Breast epithelium (tissue), 3 donors: ENCODE measurements at regions not wholly inside any gene's neighbourhood (a gene's known extent, or its start where the extent isn't known, plus 50 kb on each side); places are given as distances from the start of the nearest gene placed in this dataset.

Experiments used
- CTCF ChIP-seq, 3 donors: fragments of 450-650 bp; IDR thresholded peaks; one replicate each; pipeline ENCODE4 v1.5.1; 2016 to 2017; ENCODE audit warnings: antibody characterized with exemption in 3 of 3, mild to moderate bottlenecking in 3 of 3, moderate library complexity in 3 of 3
- POLR2A ChIP-seq: fragments of 450-650 bp; IDR thresholded peaks from one replicate; pipeline ENCODE4 v1.6.1; 2016; ENCODE audit warnings: antibody characterized with exemption, mild to moderate bottlenecking, moderate library complexity
- POLR2AphosphoS5 ChIP-seq, 3 donors: sonication (generic); formaldehyde crosslinking; IDR thresholded peaks; one replicate each; pipeline ENCODE4 v1.6.1; 2017; ENCODE audit warnings: antibody characterized with exemption in 3 of 3

GRCh38 chr14:71396050-71396677 lies 488.9 kb downstream of the PCNX1 start:
- TF ChIP-seq CTCF (IDR thresholded peaks at IDR 0.05) = no peak
- no peak for TF ChIP-seq POLR2A
- TF ChIP-seq POLR2AphosphoS5 (IDR thresholded peaks at IDR 0.05) = no peak
